NCI-H1417 treated with DMSO at 0.1 percent for 48 hours (cell line): ENCODE measurements at regions not wholly inside any gene's neighbourhood (a gene's known extent, or its start where the extent isn't known, plus 50 kb on each side); places are given as distances from the start of the nearest gene placed in this dataset.

Source experiments
- DNase-seq: peaks from one replicate; lab custom pipeline; 2025; lab: John Stamatoyannopoulos, UW

- DNase-seq, result no peak
These were observed 106.7 kb upstream of the CADPS start for GRCh38 chr3:62981962-62982361.

GRCh38 chr3:62982795-62983455 is 107.7 kb upstream of the CADPS start:
- no peak for DNase-seq

GRCh38 chr3:62986061-62986460 is 110.8 kb upstream of the CADPS start:
- no peak for DNase-seq

DNA sequence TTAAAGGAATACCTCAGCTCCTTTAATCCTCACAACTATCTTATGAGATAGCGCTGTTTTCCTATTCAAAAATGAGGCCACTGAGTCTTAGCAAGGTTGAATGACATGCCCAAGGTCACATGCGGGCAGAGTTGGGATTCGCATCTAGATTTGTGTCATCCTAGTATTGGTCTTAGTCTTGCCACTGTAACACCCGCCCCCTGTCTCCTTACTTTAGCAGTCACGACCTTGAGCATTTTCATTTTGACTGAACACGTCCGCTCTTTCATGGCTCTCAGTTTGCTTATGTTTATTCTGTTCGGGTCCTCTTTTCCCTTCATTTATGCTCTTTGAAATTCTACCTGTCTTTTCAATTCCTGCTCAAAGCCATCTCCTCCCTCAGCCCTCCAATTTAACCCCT is 112.5 kb upstream of the CADPS start:
- DNase-seq, result no peak

- no peak for DNase-seq
These were observed 115.6 kb upstream of the CADPS start for GRCh38 chr3:62990704-62991413.

DNA sequence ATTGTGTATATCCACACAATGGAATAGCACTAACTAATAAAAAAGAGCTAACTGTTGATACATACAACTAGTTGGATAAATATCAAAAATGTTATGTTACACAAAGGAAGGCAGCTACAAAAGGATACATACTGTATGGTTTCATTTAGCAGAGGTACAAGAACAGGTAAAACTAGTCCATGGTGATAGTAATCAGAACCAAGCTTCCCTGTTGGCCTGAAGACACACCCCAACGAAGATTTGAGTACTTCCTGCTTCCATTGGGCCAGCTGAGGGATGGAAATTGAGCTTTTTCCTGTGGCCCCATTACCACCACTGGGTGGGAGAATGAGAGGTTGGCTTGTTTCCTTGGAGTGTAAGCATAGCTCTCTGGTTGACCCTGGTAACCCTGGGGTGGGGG is 117.3 kb upstream of the CADPS start:
- no peak for DNase-seq

DNA sequence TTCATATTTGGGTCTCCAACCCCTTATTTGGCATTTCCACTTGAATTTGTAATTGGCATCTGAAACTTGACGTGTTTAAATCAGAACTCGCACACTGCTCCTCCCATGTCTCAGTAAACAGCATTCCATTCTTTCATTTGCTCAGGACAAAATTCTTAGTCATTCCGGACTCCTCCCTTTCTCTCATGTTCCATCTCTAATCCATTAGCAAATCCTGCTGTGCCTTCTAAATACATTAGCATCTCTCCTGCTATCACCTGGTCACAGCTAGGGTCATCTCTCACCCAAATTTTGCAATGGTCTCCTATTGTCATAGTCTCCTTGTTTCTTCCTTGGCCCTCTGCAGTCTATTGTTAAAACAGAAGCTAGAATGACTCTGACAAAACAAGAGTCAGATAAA is 119.9 kb upstream of the CADPS start:
- no peak for DNase-seq

DNA sequence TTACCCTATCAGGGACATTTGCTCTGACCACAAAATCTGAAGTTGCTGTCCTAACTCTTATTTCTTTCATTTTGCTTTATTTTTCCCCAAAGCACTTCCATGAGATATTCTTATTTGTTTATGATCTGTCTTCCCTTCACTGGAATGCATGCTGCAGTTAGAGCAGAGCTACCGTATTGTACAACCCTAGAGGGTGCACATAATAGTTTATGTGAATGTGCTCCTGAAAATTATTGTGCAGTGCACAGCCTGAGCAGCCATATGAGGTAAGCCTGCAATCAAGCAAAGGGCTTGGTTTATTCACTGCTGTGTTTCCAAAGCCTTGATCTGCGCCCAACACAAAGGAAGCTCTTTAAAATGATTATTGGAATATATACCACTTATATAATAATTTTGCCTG is 120.3 kb upstream of the CADPS start:
- no peak for DNase-seq

GRCh38 chr3:62997369-62997768 is 122.2 kb upstream of the CADPS start:
- DNase-seq, result no peak

DNA sequence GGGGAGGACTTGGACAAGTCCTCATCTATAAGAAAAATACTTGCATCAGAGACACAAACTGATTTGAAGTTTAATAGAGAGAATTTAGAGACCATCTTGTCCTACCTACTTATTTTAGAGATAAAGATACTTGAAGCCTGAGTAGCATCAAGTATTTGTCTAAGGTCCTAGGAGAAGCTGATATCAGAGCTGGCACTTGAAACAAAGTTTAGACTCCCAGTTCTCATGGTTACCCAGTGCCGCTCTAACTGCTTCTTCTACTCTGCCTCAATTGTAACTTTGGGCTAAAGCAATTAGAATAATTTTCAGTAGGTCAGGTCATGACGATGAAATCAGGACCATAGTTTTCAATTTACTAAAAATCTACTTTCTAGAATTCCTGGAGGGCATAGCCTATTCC is 123.9 kb upstream of the CADPS start:
- no peak for DNase-seq

DNA sequence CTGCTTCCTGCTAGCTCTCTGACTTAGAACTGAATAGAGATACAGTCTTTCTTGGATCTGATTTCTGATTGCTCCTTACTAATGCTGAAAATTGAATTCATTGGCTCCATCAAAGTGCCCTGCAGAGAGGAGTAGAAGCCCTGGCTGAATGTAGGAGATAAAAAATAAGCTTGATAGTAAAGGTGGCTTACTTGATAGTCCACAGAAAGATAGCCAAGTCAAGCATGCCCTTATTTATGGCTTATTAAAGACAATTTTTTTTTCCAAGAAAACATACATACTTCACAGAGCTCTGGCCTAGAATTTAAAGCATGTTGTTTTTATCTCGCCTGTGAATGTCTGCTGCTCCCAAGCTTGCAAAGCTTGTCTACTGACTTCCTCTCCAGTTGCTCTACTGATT is 124.6 kb upstream of the CADPS start:
- no peak for DNase-seq

- DNase-seq, result no peak
These were observed 129.2 kb upstream of the CADPS start for GRCh38 chr3:63004448-63004847.

GRCh38 chr3:63015614-63016309 is 140.5 kb upstream of the CADPS start:
- DNase-seq, result no peak

- no peak for DNase-seq
These were observed 146.9 kb upstream of the CADPS start for GRCh38 chr3:63022114-63022513.

DNA sequence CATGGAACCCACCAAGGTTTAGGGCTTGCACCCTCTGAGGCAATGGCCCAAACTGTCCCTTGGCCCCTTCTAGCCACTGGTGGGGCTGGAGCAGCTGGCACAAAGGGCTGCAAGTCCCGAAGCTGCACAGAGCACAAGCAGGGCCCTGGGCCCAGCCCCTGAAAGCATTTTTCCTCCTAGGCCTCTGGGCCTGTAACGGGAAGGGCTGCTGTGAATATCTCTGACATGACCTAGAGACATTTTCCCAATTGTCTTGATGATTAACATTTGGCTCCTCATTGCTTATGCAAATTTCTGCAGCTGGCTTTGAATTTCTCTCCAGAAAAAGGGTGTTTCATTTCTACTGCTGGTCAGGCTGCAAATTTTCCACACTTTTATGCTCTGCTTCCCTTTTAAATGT is 151.5 kb upstream of the CADPS start:
- no peak for DNase-seq

GRCh38 chr3:63029326-63029725 is 154.1 kb upstream of the CADPS start:
- no peak for DNase-seq

DNA sequence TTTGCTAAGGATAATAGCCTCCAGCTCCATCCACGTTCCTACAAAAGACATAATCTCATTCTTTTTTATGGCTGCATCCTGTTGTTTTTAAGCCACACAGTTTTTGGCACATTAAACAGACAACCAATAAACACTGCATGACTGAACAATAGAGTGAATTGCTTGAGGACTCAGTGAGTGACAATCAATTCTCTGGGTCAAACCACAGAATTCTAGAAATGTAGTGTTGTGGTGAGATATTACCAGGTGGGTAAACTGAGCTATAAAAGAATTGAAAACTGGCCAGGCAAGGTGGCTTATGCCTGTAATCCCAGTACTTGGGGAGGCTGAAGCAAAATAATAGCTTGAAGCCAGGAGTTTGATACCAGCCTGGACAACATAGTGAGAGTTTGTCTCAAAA is 154.7 kb upstream of the CADPS start:
- no peak for DNase-seq

DNA sequence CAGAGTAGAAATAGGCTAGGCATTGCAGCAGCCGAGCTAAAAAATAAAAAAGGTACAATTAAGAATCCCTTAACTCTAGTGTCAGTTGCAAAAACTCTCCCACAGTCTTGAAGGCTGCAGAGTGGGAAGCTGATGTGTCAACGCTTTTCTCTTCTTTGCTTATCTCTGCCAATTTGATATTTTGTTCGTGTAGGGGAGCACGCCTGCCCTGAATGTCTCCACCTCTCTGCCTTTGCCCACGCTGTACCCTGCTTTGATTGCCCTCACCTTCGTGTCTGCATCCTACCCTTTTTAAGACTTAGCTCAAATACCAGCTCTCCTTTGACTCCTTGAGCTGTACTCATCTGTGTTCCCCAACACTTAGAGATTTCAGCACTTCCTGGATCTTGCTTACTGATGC is 155.4 kb upstream of the CADPS start:
- DNase-seq, result no peak

GRCh38 chr3:63032881-63033280 is 157.7 kb upstream of the CADPS start:
- DNase-seq, result no peak

GRCh38 chr3:63034101-63034500 is 158.9 kb upstream of the CADPS start:
- no peak for DNase-seq

DNA sequence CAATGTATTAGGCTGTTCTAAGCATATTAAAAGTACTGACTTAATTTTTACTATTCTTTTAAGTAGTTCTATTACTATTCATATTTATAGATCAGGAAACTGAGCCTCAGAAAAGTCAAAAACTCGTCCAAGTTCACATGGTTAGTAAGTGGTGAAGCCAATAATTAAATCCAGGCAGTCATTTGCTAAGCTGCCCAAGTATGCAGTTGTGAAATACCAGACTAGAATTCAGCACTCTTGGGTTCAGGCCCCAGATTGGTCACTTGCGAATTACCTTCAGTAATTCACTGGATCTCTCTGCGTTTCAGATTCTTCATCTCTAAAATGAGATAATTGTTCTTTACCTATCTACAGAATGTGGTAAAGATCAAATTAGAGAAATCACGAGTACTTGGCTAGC is 161.9 kb upstream of the CADPS start:
- DNase-seq, result no peak

GRCh38 chr3:63042833-63043232 is 167.6 kb upstream of the CADPS start:
- DNase-seq, result no peak

DNA sequence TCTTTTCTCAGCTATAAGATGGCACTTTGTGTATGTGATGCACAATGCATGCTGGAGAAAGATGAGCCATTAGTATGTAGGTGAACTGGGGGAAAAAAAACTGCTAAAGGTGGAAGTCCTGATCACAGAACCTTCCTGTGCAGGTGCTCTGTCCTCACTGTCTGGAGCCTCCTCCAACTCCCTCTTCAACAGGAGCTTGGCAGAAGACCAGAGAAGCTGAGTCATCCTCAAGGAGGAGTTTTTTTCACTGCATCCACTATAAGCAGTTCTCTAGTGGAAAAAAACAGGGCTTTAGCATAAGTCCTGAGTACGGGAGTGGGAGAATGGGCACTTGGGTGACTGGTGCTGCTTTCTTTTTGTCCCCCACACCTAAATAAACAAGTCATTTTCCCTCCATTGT is 168.4 kb upstream of the CADPS start:
- no peak for DNase-seq
